ENCODE measurements at regions not wholly inside any gene's neighbourhood (a gene's known extent, or its start where the extent isn't known, plus 50 kb on each side); places are given as distances from the start of the nearest gene placed in this dataset.

GRCh38 chr5:136766456-136766855 is 401.1 kb upstream of the TRPC7 start:
- no peak overlapping the region for H3K4me3 ChIP-seq
- TF ChIP-seq NANOG (IDR thresholded peaks at IDR 0.05; ENCODE audit: borderline replicate concordance) (no peak), REST (IDR thresholded peaks at IDR 0.05; ENCODE audit: unreplicated experiment) (no peak), CREB1 (CRISPR knock-in tag; IDR thresholded peaks at IDR 0.05; ENCODE audit: low read depth) (no peak), POLR2AphosphoS5 (IDR thresholded peaks at IDR 0.05; ENCODE audit: low read depth) (no peak), ZNF462 (CRISPR knock-in tag; IDR thresholded peaks at IDR 0.05) (no peak), CTCF (conservative IDR thresholded peaks at IDR 0.05; ENCODE audit: low read depth in 2 of 2) (no peak), JUNB (IDR thresholded peaks at IDR 0.05; ENCODE audit: unreplicated experiment) (no peak), STAT1 (IDR thresholded peaks at IDR 0.05; ENCODE audit: unreplicated experiment) (no peak), ZNF114 (CRISPR knock-in tag; IDR thresholded peaks at IDR 0.05) (no peak)
- no peak overlapping the region for H3K4me3 Mint-ChIP-seq
- H3F3A ChIP-seq (replicated peaks; ENCODE audit: low read depth): no peaks in the 10 kb centered on the region
- H3K9me3 Mint-ChIP-seq: peaks cover 3% of the 10 kb centered on the region; the same call in 1 of the 3 replicates
- no peak for ATAC-seq
- H3K27me3 ChIP-seq (ENCODE audit: insufficient read depth): no peaks in the 10 kb centered on the region
- peaks cover 21% of the 10 kb centered on the region; the same call in 1 of the 2 replicates for H3K9me2 ChIP-seq (ENCODE audit: insufficient read depth)
- no peak overlapping the region for H3K27ac ChIP-seq (ENCODE audit: low read depth)
- no peaks in the 10 kb centered on the region for H4K20me1 ChIP-seq (replicated peaks; ENCODE audit: insufficient read depth)
- H2AFZ ChIP-seq: no peak overlapping the region
- peaks cover 8% of the 10 kb centered on the region for H3K4me1 Mint-ChIP-seq
- DNase-seq (ENCODE audit: low spot score): no peak
- H3K4me1 ChIP-seq (ENCODE audit: insufficient read depth): no peaks in the 10 kb centered on the region
- no peaks in the 10 kb centered on the region for H3K79me2 ChIP-seq (replicated peaks; ENCODE audit: insufficient read depth)
- no peak overlapping the region for H3K27ac Mint-ChIP-seq
- H3K36me3 ChIP-seq (ENCODE audit: insufficient read depth): no peaks in the 10 kb centered on the region
- H3K4me2 ChIP-seq: no peak overlapping the region
- no peaks in the 10 kb centered on the region; the same call in 2 of the 3 replicates for H3K36me3 Mint-ChIP-seq (ENCODE audit: low read depth)
- H3K27me3 Mint-ChIP-seq (ENCODE audit: insufficient read depth, low read depth, poor library complexity): peaks cover 2% of the 10 kb centered on the region

Data from GM23338 (cell line).